SU-DHL-6 (cell line): ENCODE measurements at regions not wholly inside any gene's neighbourhood (a gene's known extent, or its start where the extent isn't known, plus 50 kb on each side); places are given as distances from the start of the nearest gene placed in this dataset.

Experiments
- H2AFZ ChIP-seq: fragments of 200-600 bp; sonication (generic); 2 replicates; pipeline ENCODE4 v1.6.1; 2014; ENCODE audit warnings: low read depth, mild to moderate bottlenecking, moderate library complexity, mixed read lengths, antibody characterized with exemption, low read length; ENCODE audit not compliant: severe bottlenecking
- H3F3A ChIP-seq: fragments of 200-600 bp; shearing (Covaris generic); 2 replicates; pipeline ENCODE4 v1.6.0; 2016; ENCODE audit warnings: antibody characterized with exemption, mild to moderate bottlenecking; ENCODE audit not compliant: insufficient read depth
- H3K27ac ChIP-seq: fragments of 200-600 bp; sonication (generic); 2 replicates; pipeline ENCODE4 v1.5.1; 2016; ENCODE audit warnings: low read depth, mild to moderate bottlenecking, low read length, moderate library complexity, mixed read lengths
- H3K27me3 ChIP-seq: fragments of 200-600 bp; sonication (generic), shearing (Covaris generic); 2 replicates; pipeline ENCODE4 v1.6.0; 2014; ENCODE audit warnings: mild to moderate bottlenecking, low read length
- H3K36me3 ChIP-seq: fragments of 200-600 bp; sonication (generic); 2 replicates; pipeline ENCODE4 v1.6.1; 2014; ENCODE audit warnings: mild to moderate bottlenecking, low read length, mixed read lengths
- H3K4me2 ChIP-seq: fragments of 300-600, 200-600 bp; shearing (Covaris generic), sonication (generic); 2 replicates; pipeline ENCODE4 v1.6.0; 2014; ENCODE audit warnings: low read length, low read depth, mild to moderate bottlenecking; ENCODE audit not compliant: poor library complexity, severe bottlenecking
- H3K4me3 ChIP-seq: fragments of 200-600 bp; sonication (generic); 2 replicates; pipeline ENCODE4 v1.5.1; 2014; ENCODE audit warnings: antibody characterized with exemption, low read length, mild to moderate bottlenecking, mixed read lengths; ENCODE audit not compliant: insufficient read depth, poor library complexity, severe bottlenecking
- H3K79me2 ChIP-seq: fragments of 200-600 bp; sonication (generic); 2 replicates; pipeline ENCODE4 v1.6.1; 2014; ENCODE audit warnings: mild to moderate bottlenecking, low read length, moderate library complexity; ENCODE audit not compliant: insufficient read depth
- H3K9ac ChIP-seq: fragments of 200-600 bp; sonication (generic); 2 replicates; pipeline ENCODE4 v1.7.0; 2014; ENCODE audit warnings: mild to moderate bottlenecking, low read length
- H3K9me2 ChIP-seq: fragments of 200-600 bp; sonication (generic); replicated peaks from 2 replicates; pipeline ENCODE4 v1.6.1; 2014; ENCODE audit warnings: low read length; ENCODE audit not compliant: insufficient read depth
- H3K9me3 ChIP-seq: fragments of 200-600 bp; sonication (generic); 2 replicates; pipeline ENCODE4 v1.6.1; 2014; ENCODE audit warnings: low read length, mixed read lengths; ENCODE audit not compliant: insufficient read depth
- H4K20me1 ChIP-seq: fragments of 200-600 bp; sonication (generic); 2 replicates; pipeline ENCODE4 v1.6.1; 2014; ENCODE audit warnings: low read depth, mild to moderate bottlenecking, antibody characterized with exemption, low read length, moderate library complexity, mixed read lengths
- CTCF ChIP-seq: fragments of 200-600 bp; sonication (generic); IDR thresholded peaks from one replicate; pipeline ENCODE4 v1.5.1; 2017; ENCODE audit warnings: antibody characterized with exemption, mild to moderate bottlenecking, low read length, moderate library complexity; ENCODE audit not compliant: insufficient read depth, poor library complexity, severe bottlenecking
- EZH2phosphoT487 ChIP-seq: fragments of 200-600 bp; sonication (generic), shearing (Covaris generic); conservative IDR thresholded peaks from 2 replicates; pipeline ENCODE4 v1.6.1; 2018; ENCODE audit warnings: mild to moderate bottlenecking, antibody characterized with exemption, low read length, moderate library complexity, mixed read lengths

- Histone ChIP-seq H3K9ac (no peak overlapping the region), H4K20me1 (no peaks in the 10 kb centered on the region), H3K27me3 (no peaks in the 10 kb centered on the region), H3K79me2 (no peaks in the 10 kb centered on the region), H3K9me3 (no peaks in the 10 kb centered on the region), H3K9me2 (no peaks in the 10 kb centered on the region), H3K36me3 (no peaks in the 10 kb centered on the region), H3K4me3 (no peak overlapping the region), H2AFZ (no peak overlapping the region), H3K4me2 (no peak overlapping the region), H3K27ac (no peak overlapping the region), H3F3A (no peaks in the 10 kb centered on the region)
- no peak for TF ChIP-seq CTCF
- no peak for TF ChIP-seq EZH2phosphoT487
These were observed 522.0 kb upstream of the LRRN3 start for GRCh38 chr7:110568932-110569331.

DNA sequence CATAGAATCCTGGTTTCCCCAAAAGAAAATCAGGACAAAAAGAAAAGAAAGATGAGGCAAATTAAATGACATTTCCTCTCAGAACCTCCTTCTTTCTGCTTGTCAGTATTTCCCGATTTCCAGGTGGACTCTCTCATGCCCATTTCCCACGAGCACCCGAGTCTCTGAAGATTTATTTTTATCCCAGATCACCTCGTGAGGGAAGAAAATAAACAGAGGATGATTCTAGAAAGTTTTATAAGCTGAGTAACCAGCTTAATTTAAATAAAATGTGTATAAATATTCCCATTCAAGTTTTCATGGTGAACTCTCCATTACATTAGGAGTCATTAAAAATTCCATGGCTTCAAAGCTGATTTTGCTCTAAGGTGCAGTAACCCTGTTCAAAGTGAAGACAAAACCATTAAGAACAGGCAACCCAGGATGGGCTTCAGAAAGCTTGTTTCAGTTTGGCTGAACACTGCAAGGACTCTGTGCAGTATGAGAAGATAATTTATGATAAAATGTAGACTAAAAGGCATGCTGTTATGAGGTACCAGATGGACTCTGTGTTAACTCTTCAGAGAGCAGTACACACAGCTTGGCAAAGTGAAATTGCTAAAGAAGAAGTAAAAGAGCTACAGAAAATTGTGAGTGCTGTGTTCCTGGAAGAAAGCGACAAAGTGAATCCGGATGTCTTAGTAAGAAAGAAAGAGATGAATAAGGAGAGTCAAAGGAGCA lies 521.3 kb upstream of the LRRN3 start:
- no peak overlapping the region for H3K27ac ChIP-seq
- H3K79me2 ChIP-seq, result no peaks in the 10 kb centered on the region
- H3K4me3 ChIP-seq, result no peak overlapping the region
- H3K36me3 ChIP-seq, result no peaks in the 10 kb centered on the region
- no peaks in the 10 kb centered on the region for H3K9me2 ChIP-seq
- no peaks in the 10 kb centered on the region for H4K20me1 ChIP-seq
- TF ChIP-seq EZH2phosphoT487, result no peak
- TF ChIP-seq CTCF, result no peak
- H2AFZ ChIP-seq, result peak overlapping the region; percentile 0
- H3K4me2 ChIP-seq, result no peak overlapping the region
- no peaks in the 10 kb centered on the region for H3K27me3 ChIP-seq
- H3F3A ChIP-seq, result no peaks in the 10 kb centered on the region
- H3K9me3 ChIP-seq, result no peaks in the 10 kb centered on the region
- H3K9ac ChIP-seq, result no peak overlapping the region

GRCh38 chr7:110573862-110574528 lies 516.9 kb upstream of the LRRN3 start:
- no peaks in the 10 kb centered on the region for H3K9me3 ChIP-seq
- no peak overlapping the region for H3K9ac ChIP-seq
- H4K20me1 ChIP-seq, result no peaks in the 10 kb centered on the region
- no peak overlapping the region for H2AFZ ChIP-seq
- no peak overlapping the region for H3K4me3 ChIP-seq
- H3F3A ChIP-seq, result no peaks in the 10 kb centered on the region
- no peaks in the 10 kb centered on the region for H3K9me2 ChIP-seq
- H3K27me3 ChIP-seq, result no peaks in the 10 kb centered on the region
- no peak overlapping the region for H3K27ac ChIP-seq
- no peaks in the 10 kb centered on the region for H3K79me2 ChIP-seq
- TF ChIP-seq EZH2phosphoT487, result no peak
- no peak for TF ChIP-seq CTCF
- H3K36me3 ChIP-seq, result no peaks in the 10 kb centered on the region
- H3K4me2 ChIP-seq, result no peak overlapping the region
